Endothelial cell of umbilical vein (primary cell): ENCODE measurements at regions not wholly inside any gene's neighbourhood (a gene's known extent, or its start where the extent isn't known, plus 50 kb on each side); places are given as distances from the start of the nearest gene placed in this dataset.

ENCODE experiments used
- BruUV-seq: library from RNA; stranded (reverse); fragments of 400-500 nt; replicated peaks from 2 replicates; lab custom pipeline; 2021; lab: Mats Ljungman, UMichigan
- CTCF ChIA-PET: fragments of 300-600, 350-600 bp; sonication (Branson Sonifier 250); formaldehyde crosslinking; loops from one replicate; lab custom pipeline; 2021; ENCODE audit warnings: antibody characterized with exemption, inconsistent platforms; lab: Charles Lee
- POLR2A ChIA-PET: fragments of 300-600, 350-600 bp; sonication (Branson Sonifier 250); formaldehyde crosslinking; loops from one replicate; lab custom pipeline; 2021; ENCODE audit warnings: antibody characterized with exemption, inconsistent platforms; lab: Charles Lee
- DNase-seq: peaks from one replicate; pipeline ENCODE4 v3.0.0-alpha.2; 2011; ENCODE audit warnings: low read depth, low spot score
- FAIRE-seq: peaks from 2 replicates; lab custom pipeline; 2011; peaks lifted over from hg19 to GRCh38; lab: Jason Lieb, UNC
- H2AFZ ChIP-seq: 2 replicates; pipeline ENCODE4 v1.6.0; 2012; ENCODE audit warnings: low read depth, low read length, control low read depth, inconsistent platforms
- H3K27ac ChIP-seq: 2 replicates; pipeline ENCODE4 v1.5.1; 2011; ENCODE audit warnings: low read depth, mild to moderate bottlenecking, control low read depth, low read length, moderate library complexity; ENCODE audit not compliant: insufficient read depth
- H3K27me3 ChIP-seq, 2 experiments: 2 replicates each; pipeline versions ENCODE4 v1.6.0 to v1.6.1; 2011; ENCODE audit warnings: low read length in 2 of 2, mixed read lengths in 1 of 2; ENCODE audit not compliant: control insufficient read depth in 2 of 2, insufficient read depth in 2 of 2
- H3K36me3 ChIP-seq, 2 experiments: 2 replicates in 1 of 2; 3 replicates in 1 of 2; pipeline ENCODE4 v1.5.1; 2011; ENCODE audit warnings: low read length in 2 of 2, mild to moderate bottlenecking in 1 of 2, moderate library complexity in 1 of 2; ENCODE audit not compliant: control insufficient read depth in 2 of 2, insufficient read depth in 2 of 2; ENCODE audit errors: extremely low read depth in 1 of 2
- H3K4me1 ChIP-seq: 3 replicates; pipeline ENCODE4 v1.5.1; 2011; ENCODE audit warnings: mild to moderate bottlenecking, low read length; ENCODE audit not compliant: control insufficient read depth, insufficient read depth; ENCODE audit errors: extremely low read depth
- H3K4me2 ChIP-seq: 2 replicates; pipeline ENCODE4 v1.6.1; 2011; ENCODE audit warnings: low read length, control low read depth, mixed read lengths; ENCODE audit not compliant: insufficient read depth
- H3K4me3 ChIP-seq, 3 experiments: fragments of 200-600 bp in 1 of 3; sonication (generic), shearing (Covaris generic) in 1 of 3; replicated peaks in 1 of 3; 2 replicates each; pipeline ENCODE4 v1.5.1; 2011 to 2016; ENCODE audit warnings: control low read depth in 3 of 3, low read length in 3 of 3, mild to moderate bottlenecking in 2 of 3, inconsistent platforms in 1 of 3, low read depth in 1 of 3, moderate library complexity in 1 of 3; ENCODE audit not compliant: insufficient read depth in 1 of 3
- H3K79me2 ChIP-seq: 2 replicates; pipeline ENCODE4 v1.6.0; 2012; ENCODE audit warnings: low read length, inconsistent platforms; ENCODE audit not compliant: control insufficient read depth, insufficient read depth
- H3K9ac ChIP-seq: replicated peaks from 2 replicates; pipeline ENCODE3; 2011; ENCODE audit warnings: low read length, control low read depth; ENCODE audit not compliant: insufficient read depth; ENCODE audit errors: extremely low read depth
- H3K9me1 ChIP-seq: replicated peaks from 3 replicates; pipeline ENCODE4 v1.6.0; 2011; ENCODE audit warnings: mild to moderate bottlenecking, low read length; ENCODE audit not compliant: control insufficient read depth, insufficient read depth; ENCODE audit errors: extremely low read depth
- H3K9me3 ChIP-seq: replicated peaks from 2 replicates; pipeline ENCODE4 v1.5.1; 2012; ENCODE audit warnings: low read length, inconsistent platforms; ENCODE audit not compliant: control insufficient read depth, insufficient read depth
- H4K20me1 ChIP-seq: replicated peaks from 2 replicates; pipeline ENCODE3; 2011; ENCODE audit warnings: mild to moderate bottlenecking, low read length; ENCODE audit not compliant: control insufficient read depth, insufficient read depth; ENCODE audit errors: extremely low read depth
- CTCF ChIP-seq, 2 donors: IDR thresholded peaks; 1 replicate in 1 of 2; 2 replicates in 1 of 2; pipeline ENCODE4 v1.5.1; 2011; ENCODE audit warnings: low read length in 2 of 2, mild to moderate bottlenecking in 2 of 2, moderate library complexity in 2 of 2, control low read depth in 1 of 2, inconsistent platforms in 1 of 2, low read depth in 1 of 2; ENCODE audit not compliant: insufficient read depth in 1 of 2; ENCODE audit errors: extremely low read depth in 1 of 2
- EZH2 ChIP-seq: IDR thresholded peaks from 2 replicates; pipeline ENCODE4 v1.6.1; 2012; ENCODE audit warnings: borderline replicate concordance, low read depth, mild to moderate bottlenecking, moderate library complexity, low read length, inconsistent platforms; ENCODE audit not compliant: severe bottlenecking
- FOS ChIP-seq: IDR thresholded peaks from 2 replicates; pipeline ENCODE4 v1.6.1; 2011; ENCODE audit warnings: mild to moderate bottlenecking, low read length, moderate library complexity, borderline replicate concordance; ENCODE audit not compliant: insufficient read depth
- GATA2 ChIP-seq: IDR thresholded peaks from 2 replicates; pipeline ENCODE4 v1.7.0; 2011; ENCODE audit warnings: low read depth, mild to moderate bottlenecking, moderate library complexity, mixed read lengths, low read length; ENCODE audit not compliant: insufficient read length, insufficient read depth
- JUN ChIP-seq: IDR thresholded peaks from 2 replicates; pipeline ENCODE4 v1.6.1; 2011; ENCODE audit warnings: borderline replicate concordance, low read depth; ENCODE audit not compliant: insufficient read length, insufficient read depth
- MAX ChIP-seq: IDR thresholded peaks from 2 replicates; pipeline ENCODE4 v1.6.1; 2011; ENCODE audit not compliant: insufficient read depth, insufficient read length
- MYC ChIP-seq: IDR thresholded peaks from one replicate; pipeline ENCODE4 v1.6.1; 2011; ENCODE audit warnings: mild to moderate bottlenecking, low read depth, low read length
- POLR2A ChIP-seq: IDR thresholded peaks from 2 replicates; pipeline ENCODE4 v1.6.1; 2012; ENCODE audit warnings: low read depth, mild to moderate bottlenecking, control low read depth, low read length
- POLR2AphosphoS5 ChIP-seq: IDR thresholded peaks from 2 replicates; pipeline ENCODE4 v1.6.1; 2012; ENCODE audit warnings: low read depth, mild to moderate bottlenecking, control low read depth, low read length, moderate library complexity; ENCODE audit not compliant: insufficient read depth
- dilution Hi-C: fragments of 300-500 bp; cut with MboI; formaldehyde crosslinking; loops from one replicate; pipeline ENCODE4 v1.15.0; 2019; ENCODE audit warnings: low sequenced_read_pairs; ENCODE audit not compliant: extremely low pct_ligation_motif_present
- intact Hi-C: fragments of 100-400 bp; cut with micrococcal nuclease; formaldehyde crosslinking; loops from one replicate; pipeline ENCODE4 v1.10.0; 2022

DNA sequence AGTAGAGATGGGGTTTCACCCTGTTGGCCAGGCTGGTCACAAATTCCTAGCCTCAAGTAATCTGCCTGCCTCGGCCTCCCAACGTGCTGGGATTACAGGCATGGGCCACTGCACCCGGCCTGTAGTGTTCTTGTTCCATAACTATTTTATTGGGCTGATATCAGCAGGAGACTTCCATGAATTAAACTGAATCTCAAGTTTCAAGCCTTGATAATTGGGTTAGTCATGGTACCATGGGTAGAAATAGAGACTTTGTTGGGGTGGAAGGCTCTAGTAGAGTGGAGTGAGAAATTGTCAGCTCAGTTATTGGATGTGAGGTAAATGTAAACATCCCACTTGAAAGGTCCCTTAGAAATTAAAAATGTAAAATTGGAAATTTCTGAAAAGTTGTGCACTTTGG, 419.1 kb downstream of the ADGRL2 start:
- H3K9ac ChIP-seq: no peak overlapping the region
- FAIRE-seq (no peak), DNase-seq (no peak)
- H3K36me3 ChIP-seq: no peaks in the 10 kb centered on the region
- H3K4me3 ChIP-seq: no peak overlapping the region
- ChIA-PET CTCF (no interaction called here), POLR2A (no interaction called here)
- no peaks in the 10 kb centered on the region for H3K79me2 ChIP-seq
- H3K9me1 ChIP-seq: no peaks in the 10 kb centered on the region
- no peak overlapping the region for H3K4me2 ChIP-seq
- no peak overlapping the region for H2AFZ ChIP-seq
- no peaks in the 10 kb centered on the region for H3K4me1 ChIP-seq
- BruUV-seq: no TSS peak
- H4K20me1 ChIP-seq: no peaks in the 10 kb centered on the region
- TF ChIP-seq FOS (no peak), POLR2AphosphoS5 (no peak), MYC (no peak), CTCF (IDR thresholded peaks at IDR 0.05; ENCODE audit: extremely low read depth in 1 of 2, insufficient read depth in 1 of 2, low read depth in 1 of 2, low read length in 2 of 2) (no peak), EZH2 (no peak), GATA2 (no peak), POLR2A (no peak), MAX (no peak), JUN (no peak)
- no peaks in the 10 kb centered on the region for H3K9me3 ChIP-seq
- intact Hi-C loops: no loop called here
- dilution Hi-C loops: no loop called here
- no peak overlapping the region for H3K27ac ChIP-seq
- H3K27me3 ChIP-seq: no peaks in the 10 kb centered on the region
